ENCODE measurements at regions not wholly inside any gene's neighbourhood (a gene's known extent, or its start where the extent isn't known, plus 50 kb on each side); places are given as distances from the start of the nearest gene placed in this dataset.

DNA sequence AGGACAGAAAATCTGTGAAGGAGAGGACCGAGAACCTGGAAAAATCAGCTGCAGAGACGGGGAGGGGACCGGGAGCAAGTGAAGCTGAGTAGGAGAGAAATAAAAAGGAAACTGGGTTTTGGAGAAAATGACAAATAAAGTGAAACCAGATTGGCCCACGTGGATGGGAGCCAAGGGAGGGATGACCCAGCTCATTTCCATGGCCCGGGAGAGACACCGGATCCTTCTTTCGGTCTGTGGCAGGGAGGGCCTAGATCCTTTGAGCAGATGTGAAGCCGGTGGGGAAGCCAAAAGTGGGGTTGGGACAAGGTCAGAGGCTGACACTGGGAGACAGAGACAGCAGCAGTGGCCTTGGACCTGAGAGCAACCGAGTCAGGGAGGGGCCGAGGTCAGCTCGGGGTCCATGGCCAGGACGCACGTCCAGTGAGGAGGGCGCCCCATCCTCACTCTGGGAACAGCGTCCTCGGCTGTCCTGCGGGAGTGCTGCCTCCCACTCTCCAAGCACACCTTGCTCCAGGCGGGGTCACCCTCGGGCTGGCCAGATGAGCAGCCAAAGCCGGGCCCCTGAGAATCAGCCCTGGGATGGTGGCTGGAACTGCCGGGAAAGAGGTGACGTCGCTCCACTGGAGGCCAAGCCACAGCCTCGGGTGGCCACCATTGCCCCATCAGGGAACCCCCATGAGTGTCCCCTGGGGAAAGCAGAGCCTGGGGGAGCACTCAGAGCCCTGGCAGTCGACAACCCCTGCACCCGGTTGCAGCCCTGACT lies 50.8 kb upstream of the CDR2 start:
- peak overlapping the region; percentile 40 for H2AFZ ChIP-seq (replicated peaks; ENCODE audit: low read length, poor library complexity)
- peaks cover 29% of the 10 kb centered on the region for H3K36me3 ChIP-seq (ENCODE audit: control insufficient read depth, insufficient read depth, low read length)
- H4K20me1 ChIP-seq (ENCODE audit: insufficient read depth, low read length), result no peaks in the 10 kb centered on the region
- H3K23ac ChIP-seq (ENCODE audit: low read depth, low read length), result peak overlapping the region; percentile 52
- intact Hi-C loops (cut with micrococcal nuclease) (no loop called here), dilution Hi-C loops (cut with HindIII; ENCODE audit: low sequenced_read_pairs, unreplicated experiment) (no loop called here), in situ Hi-C loops (cut with MboI; ENCODE audit: low sequenced_read_pairs) (no loop called here)
- H4K5ac ChIP-seq (ENCODE audit: low read depth, low read length), result peak overlapping the region; percentile 84
- POLR2A ChIA-PET (ENCODE audit: unreplicated experiment), result no interaction called here
- H3K79me1 ChIP-seq (ENCODE audit: low read depth in 1 of 2, low read length in 2 of 2), result peaks cover 4 to 6% of the 10 kb centered on the region in 2 experiments; a peak in 2 of 4 replicates
- no peak overlapping the region for H2BK15ac ChIP-seq (ENCODE audit: low read depth, low read length)
- no peak for DNase-seq
- H2BK5ac ChIP-seq (ENCODE audit: low read depth, low read length, poor library complexity, severe bottlenecking), result no peak overlapping the region
- BruUV-seq (replicated peaks), result no TSS peak
- TF ChIP-seq, protein P1, sequence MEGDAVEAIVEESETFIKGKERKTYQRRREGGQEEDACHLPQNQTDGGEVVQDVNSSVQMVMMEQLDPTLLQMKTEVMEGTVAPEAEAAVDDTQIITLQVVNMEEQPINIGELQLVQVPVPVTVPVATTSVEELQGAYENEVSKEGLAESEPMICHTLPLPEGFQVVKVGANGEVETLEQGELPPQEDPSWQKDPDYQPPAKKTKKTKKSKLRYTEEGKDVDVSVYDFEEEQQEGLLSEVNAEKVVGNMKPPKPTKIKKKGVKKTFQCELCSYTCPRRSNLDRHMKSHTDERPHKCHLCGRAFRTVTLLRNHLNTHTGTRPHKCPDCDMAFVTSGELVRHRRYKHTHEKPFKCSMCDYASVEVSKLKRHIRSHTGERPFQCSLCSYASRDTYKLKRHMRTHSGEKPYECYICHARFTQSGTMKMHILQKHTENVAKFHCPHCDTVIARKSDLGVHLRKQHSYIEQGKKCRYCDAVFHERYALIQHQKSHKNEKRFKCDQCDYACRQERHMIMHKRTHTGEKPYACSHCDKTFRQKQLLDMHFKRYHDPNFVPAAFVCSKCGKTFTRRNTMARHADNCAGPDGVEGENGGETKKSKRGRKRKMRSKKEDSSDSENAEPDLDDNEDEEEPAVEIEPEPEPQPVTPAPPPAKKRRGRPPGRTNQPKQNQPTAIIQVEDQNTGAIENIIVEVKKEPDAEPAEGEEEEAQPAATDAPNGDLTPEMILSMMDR (conservative IDR thresholded peaks at IDR 0.05; ENCODE audit: low read depth, low read length), result no peak
- TF ChIP-seq NFE2L2 (IDR thresholded peaks at IDR 0.05; ENCODE audit: low read depth, low read length), result no peak
- H3K9ac ChIP-seq (ENCODE audit: low read depth, low read length), result peak overlapping the region; percentile 64
- H2AK5ac ChIP-seq (ENCODE audit: low read depth, low read length), result peak overlapping the region; percentile 43; the same call in 1 of the 2 replicates
- H3K9me3 ChIP-seq (ENCODE audit: control insufficient read depth, insufficient read depth, low read length), result no peaks in the 10 kb centered on the region
- H3K9me1 ChIP-seq (ENCODE audit: insufficient read depth, low read length), result peaks cover 4% of the 10 kb centered on the region
- H3K18ac ChIP-seq (ENCODE audit: low read depth, low read length), result peak overlapping the region; percentile 36
- CTCF ChIA-PET, result no interaction called here
- no peak overlapping the region for H2AK9ac ChIP-seq (replicated peaks; ENCODE audit: low read depth, low read length, poor library complexity)
- peak overlapping the region; percentile 25; the same call in 1 of the 2 replicates for H3K14ac ChIP-seq (replicated peaks; ENCODE audit: low read depth, low read length)
- 82% methylated on average over 10 of the region's 26 CpGs; no CpG with 5 or more reads in 1 of the 2 experiments for whole genome bisulfite sequencing, 2 experiments (ENCODE audit: extremely low coverage in 2 of 2, insufficient read length in 1 of 2)
- peak overlapping the region in 1 of 2 experiments; percentile 79; a peak in 2 of 4 replicates for H4K8ac ChIP-seq (ENCODE audit: low read depth in 2 of 2, low read length in 2 of 2)
- H3K4me3 ChIP-seq (ENCODE audit: insufficient read depth, low read depth, low read length), result no peak overlapping the region
- H3K4ac ChIP-seq (ENCODE audit: low read depth, low read length), result 0 out of 2 replicates have a peak overlapping the region, but pooled peaks have one; percentile 18
- H2BK20ac ChIP-seq (ENCODE audit: low read depth, low read length), result 0 out of 2 replicates have a peak overlapping the region, but pooled peaks have one; percentile 18
- no peak overlapping the region for H3K56ac ChIP-seq (ENCODE audit: extremely low read depth, insufficient read depth, low read length)
- no peak overlapping the region; the same call in 1 of the 2 replicates for H4K91ac ChIP-seq (ENCODE audit: insufficient read depth, low read depth, low read length)
- no peaks in the 10 kb centered on the region for H3K27me3 ChIP-seq (ENCODE audit: control insufficient read depth, insufficient read depth, low read length)
- peak overlapping the region; percentile 70 for H3K4me2 ChIP-seq (ENCODE audit: low read depth, low read length)
- H3K4me1 ChIP-seq (ENCODE audit: control insufficient read depth, insufficient read depth, low read length), result peaks cover 13% of the 10 kb centered on the region
- H3K27ac ChIP-seq (ENCODE audit: insufficient read depth, low read length), result peak overlapping the region; percentile 39; the same call in 1 of the 2 replicates
- peak; percentile 57 for ATAC-seq (ENCODE audit: low read depth)
- peak overlapping the region; percentile 57; the same call in 1 of the 2 replicates for H2BK120ac ChIP-seq (ENCODE audit: low read depth, low read length)

Data from IMR-90 (cell line).